ENCODE measurements at regions not wholly inside any gene's neighbourhood (a gene's known extent, or its start where the extent isn't known, plus 50 kb on each side); places are given as distances from the start of the nearest gene placed in this dataset.

DNA sequence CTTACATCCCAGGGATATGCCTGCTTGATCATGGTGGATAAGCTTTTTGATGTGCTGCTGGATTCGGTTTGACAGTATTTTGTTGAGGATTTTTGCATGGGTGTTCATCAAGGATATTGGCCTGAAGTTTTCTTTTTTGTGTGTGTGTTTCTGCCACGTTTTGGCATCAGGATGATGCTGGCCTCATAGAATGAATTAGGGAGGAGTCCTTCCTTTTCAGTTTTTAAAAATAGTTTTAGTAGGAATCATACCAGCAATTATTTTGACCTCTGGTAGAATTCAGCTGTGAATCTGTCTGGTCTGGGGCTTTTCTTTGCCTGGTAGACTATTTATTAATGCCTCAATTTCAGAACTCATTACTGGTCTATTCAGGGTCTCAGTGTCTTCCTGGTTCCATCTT lies 362.4 kb downstream of the JRKL start:
- Histone ChIP-seq H3K4me1 (ENCODE audit: control insufficient read depth, insufficient read depth, low read length) (no peaks in the 10 kb centered on the region), H3K79me2 (ENCODE audit: control insufficient read depth, insufficient read depth, low read length) (no peaks in the 10 kb centered on the region), H3K4me2 (ENCODE audit: control insufficient read depth, insufficient read depth) (no peak overlapping the region), H3K4me3 (no peak overlapping the region), H3K27me3 (replicated peaks in 1 of 2; ENCODE audit: control insufficient read depth in 2 of 2, insufficient read depth in 2 of 2, low read length in 1 of 2) (no peaks in the 10 kb centered on the region), H3K9me3 (replicated peaks; ENCODE audit: control insufficient read depth, insufficient read depth, low read length) (no peaks in the 10 kb centered on the region), H3K9ac (ENCODE audit: control insufficient read depth, insufficient read depth, low read length) (no peak overlapping the region), H3K36me3 (ENCODE audit: control insufficient read depth in 2 of 2, insufficient read depth in 2 of 2, low read length in 1 of 2) (no peaks in the 10 kb centered on the region), H4K20me1 (ENCODE audit: control insufficient read depth, insufficient read depth) (no peaks in the 10 kb centered on the region), H3K27ac (ENCODE audit: control insufficient read depth, insufficient read depth) (no peak overlapping the region), H2AFZ (ENCODE audit: control insufficient read depth, low read depth, low read length) (no peak overlapping the region)
- ChIA-PET RAD21 (ENCODE audit: unreplicated experiment) (no interaction called here), POLR2A (no interaction called here), SMC1A (ENCODE audit: uncharacterized antibody, unreplicated experiment) (interaction anchor here (0.9 kb wide), 1 partner anchor 9 kb away, joined by 3 read pairs; no protein-coding TSS in a partner anchor), CTCF (no interaction called here)
- intact Hi-C loops (cut with micrococcal nuclease; ENCODE audit: unreplicated experiment): no loop called here
- BruUV-seq (replicated peaks): no TSS peak
- ATAC-seq (no peak), DNase-seq (ENCODE audit: low read depth, low spot score) (no peak), FAIRE-seq (no peak)
- TF ChIP-seq, protein P1, sequence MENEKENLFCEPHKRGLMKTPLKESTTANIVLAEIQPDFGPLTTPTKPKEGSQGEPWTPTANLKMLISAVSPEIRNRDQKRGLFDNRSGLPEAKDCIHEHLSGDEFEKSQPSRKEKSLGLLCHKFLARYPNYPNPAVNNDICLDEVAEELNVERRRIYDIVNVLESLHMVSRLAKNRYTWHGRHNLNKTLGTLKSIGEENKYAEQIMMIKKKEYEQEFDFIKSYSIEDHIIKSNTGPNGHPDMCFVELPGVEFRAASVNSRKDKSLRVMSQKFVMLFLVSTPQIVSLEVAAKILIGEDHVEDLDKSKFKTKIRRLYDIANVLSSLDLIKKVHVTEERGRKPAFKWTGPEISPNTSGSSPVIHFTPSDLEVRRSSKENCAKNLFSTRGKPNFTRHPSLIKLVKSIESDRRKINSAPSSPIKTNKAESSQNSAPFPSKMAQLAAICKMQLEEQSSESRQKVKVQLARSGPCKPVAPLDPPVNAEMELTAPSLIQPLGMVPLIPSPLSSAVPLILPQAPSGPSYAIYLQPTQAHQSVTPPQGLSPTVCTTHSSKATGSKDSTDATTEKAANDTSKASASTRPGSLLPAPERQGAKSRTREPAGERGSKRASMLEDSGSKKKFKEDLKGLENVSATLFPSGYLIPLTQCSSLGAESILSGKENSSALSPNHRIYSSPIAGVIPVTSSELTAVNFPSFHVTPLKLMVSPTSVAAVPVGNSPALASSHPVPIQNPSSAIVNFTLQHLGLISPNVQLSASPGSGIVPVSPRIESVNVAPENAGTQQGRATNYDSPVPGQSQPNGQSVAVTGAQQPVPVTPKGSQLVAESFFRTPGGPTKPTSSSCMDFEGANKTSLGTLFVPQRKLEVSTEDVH (IDR thresholded peaks at IDR 0.05; ENCODE audit: low read depth, partially characterized antibody): no peak
- 0% methylated on average over 2 of the region's 2 CpGs for WGBS (ENCODE audit: insufficient coverage, insufficient replicate concordance, low lambda C conversion rate, missing lambda C conversion rate)
- in situ Hi-C loops (cut with MboI): no loop called here

DNA sequence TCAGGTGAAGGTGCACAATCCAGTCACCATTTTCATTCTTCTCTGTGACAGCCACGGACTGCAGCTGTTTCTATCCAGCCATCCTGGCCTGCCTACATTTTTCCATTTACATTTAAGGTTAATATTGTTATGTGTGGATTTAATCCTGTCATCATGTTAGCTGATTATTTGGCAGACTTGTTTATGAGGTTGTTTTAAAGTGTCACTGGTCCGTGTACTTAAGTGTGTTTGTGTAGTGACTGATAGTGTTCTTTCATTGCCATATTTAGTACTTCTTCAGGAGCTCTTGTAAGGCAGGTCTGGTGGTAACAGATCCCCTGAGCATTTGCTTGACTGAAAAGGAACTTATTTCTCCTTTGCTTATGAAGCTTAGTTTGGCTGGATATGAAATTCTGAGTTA lies 364.2 kb downstream of the JRKL start:
- H3K4me2 ChIP-seq (ENCODE audit: control insufficient read depth, insufficient read depth): no peak overlapping the region
- H3K9me3 ChIP-seq (replicated peaks; ENCODE audit: control insufficient read depth, insufficient read depth, low read length): no peaks in the 10 kb centered on the region
- no peaks in the 10 kb centered on the region for H3K27me3 ChIP-seq (replicated peaks in 1 of 2; ENCODE audit: control insufficient read depth in 2 of 2, insufficient read depth in 2 of 2, low read length in 1 of 2)
- H3K4me1 ChIP-seq (ENCODE audit: control insufficient read depth, insufficient read depth, low read length): no peaks in the 10 kb centered on the region
- no peak overlapping the region for H2AFZ ChIP-seq (ENCODE audit: control insufficient read depth, low read depth, low read length)
- no TSS peak for BruUV-seq (replicated peaks)
- in situ Hi-C loops (cut with MboI): no loop called here
- H3K27ac ChIP-seq (ENCODE audit: control insufficient read depth, insufficient read depth): no peak overlapping the region
- ATAC-seq: no peak
- H3K9ac ChIP-seq (ENCODE audit: control insufficient read depth, insufficient read depth, low read length): no peak overlapping the region
- no peak for FAIRE-seq
- H3K4me3 ChIP-seq: no peak overlapping the region
- 2% methylated on average over 2 of the region's 2 CpGs for WGBS (ENCODE audit: insufficient coverage, insufficient replicate concordance, low lambda C conversion rate, missing lambda C conversion rate)
- no peaks in the 10 kb centered on the region for H3K79me2 ChIP-seq (ENCODE audit: control insufficient read depth, insufficient read depth, low read length)
- ChIA-PET CTCF (no interaction called here), RAD21 (ENCODE audit: unreplicated experiment) (no interaction called here), SMC1A (ENCODE audit: uncharacterized antibody, unreplicated experiment) (no interaction called here), POLR2A (no interaction called here)
- DNase-seq (ENCODE audit: low read depth, low spot score): no peak
- intact Hi-C loops (cut with micrococcal nuclease; ENCODE audit: unreplicated experiment): no loop called here
- no peaks in the 10 kb centered on the region for H3K36me3 ChIP-seq (ENCODE audit: control insufficient read depth in 2 of 2, insufficient read depth in 2 of 2, low read length in 1 of 2)
- H4K20me1 ChIP-seq (ENCODE audit: control insufficient read depth, insufficient read depth): no peaks in the 10 kb centered on the region
- TF ChIP-seq NFYB (IDR thresholded peaks at IDR 0.05; ENCODE audit: insufficient read depth, low read depth, low read length): no peak
- no peak for TF ChIP-seq SUZ12 (IDR thresholded peaks at IDR 0.05; ENCODE audit: unreplicated experiment)
- TF ChIP-seq ZNF207 (IDR thresholded peaks at IDR 0.05; ENCODE audit: borderline replicate concordance): no peak
- TF ChIP-seq, protein P2, sequence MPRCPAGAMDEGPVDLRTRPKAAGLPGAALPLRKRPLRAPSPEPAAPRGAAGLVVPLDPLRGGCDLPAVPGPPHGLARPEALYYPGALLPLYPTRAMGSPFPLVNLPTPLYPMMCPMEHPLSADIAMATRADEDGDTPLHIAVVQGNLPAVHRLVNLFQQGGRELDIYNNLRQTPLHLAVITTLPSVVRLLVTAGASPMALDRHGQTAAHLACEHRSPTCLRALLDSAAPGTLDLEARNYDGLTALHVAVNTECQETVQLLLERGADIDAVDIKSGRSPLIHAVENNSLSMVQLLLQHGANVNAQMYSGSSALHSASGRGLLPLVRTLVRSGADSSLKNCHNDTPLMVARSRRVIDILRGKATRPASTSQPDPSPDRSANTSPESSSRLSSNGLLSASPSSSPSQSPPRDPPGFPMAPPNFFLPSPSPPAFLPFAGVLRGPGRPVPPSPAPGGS (IDR thresholded peaks at IDR 0.05; ENCODE audit: borderline replicate concordance, insufficient read depth, low read depth, low read length, poor library complexity, severe bottlenecking): no peak
- no peak for TF ChIP-seq ASH2L (IDR thresholded peaks at IDR 0.05; ENCODE audit: borderline replicate concordance, low read depth)
- TF ChIP-seq, protein P3, sequence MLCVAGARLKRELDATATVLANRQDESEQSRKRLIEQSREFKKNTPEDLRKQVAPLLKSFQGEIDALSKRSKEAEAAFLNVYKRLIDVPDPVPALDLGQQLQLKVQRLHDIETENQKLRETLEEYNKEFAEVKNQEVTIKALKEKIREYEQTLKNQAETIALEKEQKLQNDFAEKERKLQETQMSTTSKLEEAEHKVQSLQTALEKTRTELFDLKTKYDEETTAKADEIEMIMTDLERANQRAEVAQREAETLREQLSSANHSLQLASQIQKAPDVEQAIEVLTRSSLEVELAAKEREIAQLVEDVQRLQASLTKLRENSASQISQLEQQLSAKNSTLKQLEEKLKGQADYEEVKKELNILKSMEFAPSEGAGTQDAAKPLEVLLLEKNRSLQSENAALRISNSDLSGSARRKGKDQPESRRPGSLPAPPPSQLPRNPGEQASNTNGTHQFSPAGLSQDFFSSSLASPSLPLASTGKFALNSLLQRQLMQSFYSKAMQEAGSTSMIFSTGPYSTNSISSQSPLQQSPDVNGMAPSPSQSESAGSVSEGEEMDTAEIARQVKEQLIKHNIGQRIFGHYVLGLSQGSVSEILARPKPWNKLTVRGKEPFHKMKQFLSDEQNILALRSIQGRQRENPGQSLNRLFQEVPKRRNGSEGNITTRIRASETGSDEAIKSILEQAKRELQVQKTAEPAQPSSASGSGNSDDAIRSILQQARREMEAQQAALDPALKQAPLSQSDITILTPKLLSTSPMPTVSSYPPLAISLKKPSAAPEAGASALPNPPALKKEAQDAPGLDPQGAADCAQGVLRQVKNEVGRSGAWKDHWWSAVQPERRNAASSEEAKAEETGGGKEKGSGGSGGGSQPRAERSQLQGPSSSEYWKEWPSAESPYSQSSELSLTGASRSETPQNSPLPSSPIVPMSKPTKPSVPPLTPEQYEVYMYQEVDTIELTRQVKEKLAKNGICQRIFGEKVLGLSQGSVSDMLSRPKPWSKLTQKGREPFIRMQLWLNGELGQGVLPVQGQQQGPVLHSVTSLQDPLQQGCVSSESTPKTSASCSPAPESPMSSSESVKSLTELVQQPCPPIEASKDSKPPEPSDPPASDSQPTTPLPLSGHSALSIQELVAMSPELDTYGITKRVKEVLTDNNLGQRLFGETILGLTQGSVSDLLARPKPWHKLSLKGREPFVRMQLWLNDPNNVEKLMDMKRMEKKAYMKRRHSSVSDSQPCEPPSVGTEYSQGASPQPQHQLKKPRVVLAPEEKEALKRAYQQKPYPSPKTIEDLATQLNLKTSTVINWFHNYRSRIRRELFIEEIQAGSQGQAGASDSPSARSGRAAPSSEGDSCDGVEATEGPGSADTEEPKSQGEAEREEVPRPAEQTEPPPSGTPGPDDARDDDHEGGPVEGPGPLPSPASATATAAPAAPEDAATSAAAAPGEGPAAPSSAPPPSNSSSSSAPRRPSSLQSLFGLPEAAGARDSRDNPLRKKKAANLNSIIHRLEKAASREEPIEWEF (IDR thresholded peaks at IDR 0.05; ENCODE audit: insufficient replicate concordance, low read depth, low read length): no peak

Measured in GM12878 (cell line).